ENCODE measurements at regions not wholly inside any gene's neighbourhood (a gene's known extent, or its start where the extent isn't known, plus 50 kb on each side); places are given as distances from the start of the nearest gene placed in this dataset.

- no peaks in the 10 kb centered on the region for H3K36me3 ChIP-seq (ENCODE audit: insufficient read depth, low read length)
- H3K27me3 Mint-ChIP-seq (ENCODE audit: low read depth, unreplicated experiment): peaks cover 8% of the 10 kb centered on the region
- no peak overlapping the region for H3K4me3 ChIP-seq (ENCODE audit: insufficient read depth, low read depth, low read length)
- no peak for TF ChIP-seq EZH2 (IDR thresholded peaks at IDR 0.05; ENCODE audit: insufficient read depth, low read length)
- TF ChIP-seq, protein P1, sequence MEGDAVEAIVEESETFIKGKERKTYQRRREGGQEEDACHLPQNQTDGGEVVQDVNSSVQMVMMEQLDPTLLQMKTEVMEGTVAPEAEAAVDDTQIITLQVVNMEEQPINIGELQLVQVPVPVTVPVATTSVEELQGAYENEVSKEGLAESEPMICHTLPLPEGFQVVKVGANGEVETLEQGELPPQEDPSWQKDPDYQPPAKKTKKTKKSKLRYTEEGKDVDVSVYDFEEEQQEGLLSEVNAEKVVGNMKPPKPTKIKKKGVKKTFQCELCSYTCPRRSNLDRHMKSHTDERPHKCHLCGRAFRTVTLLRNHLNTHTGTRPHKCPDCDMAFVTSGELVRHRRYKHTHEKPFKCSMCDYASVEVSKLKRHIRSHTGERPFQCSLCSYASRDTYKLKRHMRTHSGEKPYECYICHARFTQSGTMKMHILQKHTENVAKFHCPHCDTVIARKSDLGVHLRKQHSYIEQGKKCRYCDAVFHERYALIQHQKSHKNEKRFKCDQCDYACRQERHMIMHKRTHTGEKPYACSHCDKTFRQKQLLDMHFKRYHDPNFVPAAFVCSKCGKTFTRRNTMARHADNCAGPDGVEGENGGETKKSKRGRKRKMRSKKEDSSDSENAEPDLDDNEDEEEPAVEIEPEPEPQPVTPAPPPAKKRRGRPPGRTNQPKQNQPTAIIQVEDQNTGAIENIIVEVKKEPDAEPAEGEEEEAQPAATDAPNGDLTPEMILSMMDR (IDR thresholded peaks at IDR 0.05; ENCODE audit: insufficient read depth, low read depth, low read length): no peak
- no peaks in the 10 kb centered on the region for H3K9me3 Mint-ChIP-seq (ENCODE audit: unreplicated experiment)
- no peak overlapping the region for H3K27ac Mint-ChIP-seq (ENCODE audit: unreplicated experiment)
- no peak overlapping the region for H3K4me3 Mint-ChIP-seq (ENCODE audit: unreplicated experiment)
- no peaks in the 10 kb centered on the region for H3K4me1 ChIP-seq (ENCODE audit: insufficient read depth, low read length)
- no peaks in the 10 kb centered on the region for H3K36me3 Mint-ChIP-seq (ENCODE audit: low read depth, unreplicated experiment)
- no peaks in the 10 kb centered on the region for H3K9me3 ChIP-seq (ENCODE audit: insufficient read depth, low read depth, low read length)
- FAIRE-seq: no peak
- no peak overlapping the region for H2AFZ ChIP-seq (ENCODE audit: low read depth, low read length)
- H3K27ac ChIP-seq (ENCODE audit: low read depth, low read length): no peak overlapping the region
- no peaks in the 10 kb centered on the region for H3K4me1 Mint-ChIP-seq (ENCODE audit: low read depth, unreplicated experiment)
- no peaks in the 10 kb centered on the region for H3K27me3 ChIP-seq (ENCODE audit: insufficient read depth, low read length)
- DNase-seq (ENCODE audit: low read depth): no peak
- no peaks in the 10 kb centered on the region for H3K79me2 ChIP-seq (ENCODE audit: insufficient read depth, low read length)
- H4K20me1 ChIP-seq (ENCODE audit: insufficient read depth, low read length): no peaks in the 10 kb centered on the region
- H3K9ac ChIP-seq (ENCODE audit: low read length): no peak overlapping the region
- no peak overlapping the region for H3K4me2 ChIP-seq (ENCODE audit: low read length)
Measured at GRCh38 chr7:65317372-65317771, 56.3 kb upstream of the ZNF92 start.

DNA sequence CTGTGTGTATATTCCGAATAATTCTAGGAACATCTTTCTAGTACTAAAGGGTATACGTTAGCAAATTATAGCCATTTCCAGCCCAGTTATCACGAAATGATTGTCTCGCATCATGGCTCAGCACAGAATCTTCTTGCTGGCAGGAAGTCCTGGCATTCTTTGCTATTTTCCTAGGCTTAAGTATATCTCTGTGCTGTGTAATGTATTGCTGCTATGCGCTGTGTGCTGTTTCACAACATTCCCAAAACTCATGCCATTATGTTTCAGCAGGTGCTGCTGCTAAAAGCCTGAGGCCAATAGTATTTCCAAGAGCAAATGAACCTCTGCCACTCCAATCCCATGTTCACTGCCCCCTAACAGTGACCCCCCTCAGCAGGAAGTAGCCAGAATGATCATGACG lies 62.9 kb upstream of the ZNF92 start:
- Histone ChIP-seq H3K27me3 (ENCODE audit: insufficient read depth, low read length) (no peaks in the 10 kb centered on the region), H3K79me2 (ENCODE audit: insufficient read depth, low read length) (no peaks in the 10 kb centered on the region), H3K27ac (ENCODE audit: low read depth, low read length) (no peak overlapping the region), H3K36me3 (ENCODE audit: insufficient read depth, low read length) (no peaks in the 10 kb centered on the region), H3K4me1 (ENCODE audit: insufficient read depth, low read length) (no peaks in the 10 kb centered on the region), H3K4me3 (ENCODE audit: insufficient read depth, low read depth, low read length) (no peak overlapping the region), H2AFZ (ENCODE audit: low read depth, low read length) (no peak overlapping the region), H3K4me2 (ENCODE audit: low read length) (no peak overlapping the region), H4K20me1 (ENCODE audit: insufficient read depth, low read length) (no peaks in the 10 kb centered on the region), H3K9ac (ENCODE audit: low read length) (no peak overlapping the region), H3K9me3 (ENCODE audit: insufficient read depth, low read depth, low read length) (no peaks in the 10 kb centered on the region)
- TF ChIP-seq EZH2 (IDR thresholded peaks at IDR 0.05; ENCODE audit: insufficient read depth, low read length): no peak
- TF ChIP-seq, protein P1 (IDR thresholded peaks at IDR 0.05; ENCODE audit: insufficient read depth, low read depth, low read length): no peak
- H3K27ac Mint-ChIP-seq (ENCODE audit: unreplicated experiment): no peak overlapping the region
- no peaks in the 10 kb centered on the region for H3K4me1 Mint-ChIP-seq (ENCODE audit: low read depth, unreplicated experiment)
- no peaks in the 10 kb centered on the region for H3K9me3 Mint-ChIP-seq (ENCODE audit: unreplicated experiment)
- FAIRE-seq (no peak), DNase-seq (ENCODE audit: low read depth) (no peak)
- peaks cover 38% of the 10 kb centered on the region for H3K27me3 Mint-ChIP-seq (ENCODE audit: low read depth, unreplicated experiment)
- no peaks in the 10 kb centered on the region for H3K36me3 Mint-ChIP-seq (ENCODE audit: low read depth, unreplicated experiment)
- no peak overlapping the region for H3K4me3 Mint-ChIP-seq (ENCODE audit: unreplicated experiment)

GRCh38 chr7:65308300-65308678 lies 65.4 kb upstream of the ZNF92 start:
- Histone ChIP-seq H3K4me3 (ENCODE audit: insufficient read depth, low read depth, low read length) (no peak overlapping the region), H3K27ac (ENCODE audit: low read depth, low read length) (no peak overlapping the region), H3K9me3 (ENCODE audit: insufficient read depth, low read depth, low read length) (no peaks in the 10 kb centered on the region), H2AFZ (ENCODE audit: low read depth, low read length) (no peak overlapping the region), H3K27me3 (ENCODE audit: insufficient read depth, low read length) (no peaks in the 10 kb centered on the region), H4K20me1 (ENCODE audit: insufficient read depth, low read length) (no peaks in the 10 kb centered on the region), H3K36me3 (ENCODE audit: insufficient read depth, low read length) (no peaks in the 10 kb centered on the region), H3K9ac (ENCODE audit: low read length) (no peak overlapping the region), H3K79me2 (ENCODE audit: insufficient read depth, low read length) (no peaks in the 10 kb centered on the region), H3K4me1 (ENCODE audit: insufficient read depth, low read length) (no peaks in the 10 kb centered on the region), H3K4me2 (ENCODE audit: low read length) (no peak overlapping the region)
- Mint-ChIP-seq H3K36me3 (ENCODE audit: low read depth, unreplicated experiment) (no peaks in the 10 kb centered on the region), H3K9me3 (ENCODE audit: unreplicated experiment) (no peaks in the 10 kb centered on the region), H3K4me1 (ENCODE audit: low read depth, unreplicated experiment) (peaks cover 10% of the 10 kb centered on the region), H3K4me3 (ENCODE audit: unreplicated experiment) (no peak overlapping the region), H3K27ac (ENCODE audit: unreplicated experiment) (no peak overlapping the region), H3K27me3 (ENCODE audit: low read depth, unreplicated experiment) (peaks cover 35% of the 10 kb centered on the region)
- TF ChIP-seq, protein P1 (IDR thresholded peaks at IDR 0.05; ENCODE audit: insufficient read depth, low read depth, low read length): no peak
- TF ChIP-seq EZH2 (IDR thresholded peaks at IDR 0.05; ENCODE audit: insufficient read depth, low read length): no peak
- DNase-seq (ENCODE audit: low read depth) (no peak), FAIRE-seq (no peak)
